ENCODE measurements at regions not wholly inside any gene's neighbourhood (a gene's known extent, or its start where the extent isn't known, plus 50 kb on each side); places are given as distances from the start of the nearest gene placed in this dataset.

GRCh38 chr2:15860760-15861159 lies 79.6 kb upstream of the MYCN start:
- TF ChIP-seq IRF1 (CRISPR knock-in tag; IDR thresholded peaks at IDR 0.05) (no peak), FOXP1 (CRISPR knock-in tag; IDR thresholded peaks at IDR 0.05; ENCODE audit: borderline replicate concordance) (no peak), ZSCAN18 (CRISPR knock-in tag; IDR thresholded peaks at IDR 0.05) (no peak), E2F4 (CRISPR knock-in tag; IDR thresholded peaks at IDR 0.05; ENCODE audit: borderline replicate concordance, low read depth) (no peak), AR (CRISPR knock-in tag; IDR thresholded peaks at IDR 0.05) (no peak), ZNF317 (CRISPR knock-in tag; IDR thresholded peaks at IDR 0.05; ENCODE audit: borderline replicate concordance, low read depth) (no peak), CTCF (IDR thresholded peaks at IDR 0.05) (0 out of 2 replicates have a peak, but pooled peaks have one; percentile 32)
- Mint-ChIP-seq H3K36me3 (no peaks in the 10 kb centered on the region), H3K27me3 (ENCODE audit: low read depth) (no peaks in the 10 kb centered on the region; the same call in 1 of the 2 replicates), H3K27ac (no peak overlapping the region), H3K4me1 (peaks cover 6% of the 10 kb centered on the region), H3K9me3 (peaks cover 5% of the 10 kb centered on the region), H3K4me3 (no peak overlapping the region)
- POLR2A ChIA-PET, result no interaction called here
- DNase-seq (ENCODE audit: low spot score) (no peak), ATAC-seq (peak; percentile 65)
- CTCF ChIA-PET, result interaction anchor here (1.1 to 1.4 kb wide), 3 partner anchors 10 to 113 kb away, joined by 4 to 5 read pairs (median 5); no protein-coding TSS in a partner anchor

GRCh38 chr2:15861172-15861822 lies 79.1 kb upstream of the MYCN start:
- ATAC-seq (peak; percentile 26; the same call in 1 of the 2 replicates), DNase-seq (ENCODE audit: low spot score) (no peak)
- Mint-ChIP-seq H3K36me3 (no peaks in the 10 kb centered on the region), H3K4me1 (peaks cover 6% of the 10 kb centered on the region), H3K9me3 (peaks cover 2% of the 10 kb centered on the region), H3K27me3 (ENCODE audit: low read depth) (no peaks in the 10 kb centered on the region; the same call in 1 of the 2 replicates), H3K27ac (no peak overlapping the region), H3K4me3 (no peak overlapping the region)
- POLR2A ChIA-PET, result interaction anchor here (0.6 kb wide), 1 partner anchor 67 kb away, joined by 3 read pairs; no protein-coding TSS in a partner anchor
- no peak for TF ChIP-seq CBFB (CRISPR knock-in tag; IDR thresholded peaks at IDR 0.05; ENCODE audit: low read depth)
- TF ChIP-seq GTF2I (CRISPR knock-in tag; conservative IDR thresholded peaks at IDR 0.05), result no peak
- no peak for TF ChIP-seq ESRRA (CRISPR knock-in tag; IDR thresholded peaks at IDR 0.05; ENCODE audit: borderline replicate concordance)
- no peak for TF ChIP-seq HMGA2 (CRISPR knock-in tag; IDR thresholded peaks at IDR 0.05)
- no peak for TF ChIP-seq GRHL2 (CRISPR knock-in tag; IDR thresholded peaks at IDR 0.05; ENCODE audit: insufficient replicate concordance, severe bottlenecking)
- no peak for TF ChIP-seq PRRX2 (CRISPR knock-in tag; IDR thresholded peaks at IDR 0.05)
- TF ChIP-seq ATF2 (CRISPR knock-in tag; IDR thresholded peaks at IDR 0.05; ENCODE audit: borderline replicate concordance, low read depth), result no peak
- no peak for TF ChIP-seq AR (CRISPR knock-in tag; IDR thresholded peaks at IDR 0.05)
- no peak for TF ChIP-seq CDX4 (CRISPR knock-in tag; IDR thresholded peaks at IDR 0.05; ENCODE audit: borderline replicate concordance)
- TF ChIP-seq FOXK1 (CRISPR knock-in tag; IDR thresholded peaks at IDR 0.05), result no peak
- no peak for TF ChIP-seq NFATC4 (CRISPR knock-in tag; IDR thresholded peaks at IDR 0.05)
- TF ChIP-seq NFYB (CRISPR knock-in tag; conservative IDR thresholded peaks at IDR 0.05; ENCODE audit: low read depth), result no peak
- no peak for TF ChIP-seq ZNF396 (CRISPR knock-in tag; IDR thresholded peaks at IDR 0.05; ENCODE audit: borderline replicate concordance)
- CTCF ChIA-PET, result interaction anchor here (1.4 kb wide), 1 partner anchor 10 kb away, joined by 5 read pairs; no protein-coding TSS in a partner anchor
